ENCODE measurements at regions not wholly inside any gene's neighbourhood (a gene's known extent, or its start where the extent isn't known, plus 50 kb on each side); places are given as distances from the start of the nearest gene placed in this dataset.

DNA sequence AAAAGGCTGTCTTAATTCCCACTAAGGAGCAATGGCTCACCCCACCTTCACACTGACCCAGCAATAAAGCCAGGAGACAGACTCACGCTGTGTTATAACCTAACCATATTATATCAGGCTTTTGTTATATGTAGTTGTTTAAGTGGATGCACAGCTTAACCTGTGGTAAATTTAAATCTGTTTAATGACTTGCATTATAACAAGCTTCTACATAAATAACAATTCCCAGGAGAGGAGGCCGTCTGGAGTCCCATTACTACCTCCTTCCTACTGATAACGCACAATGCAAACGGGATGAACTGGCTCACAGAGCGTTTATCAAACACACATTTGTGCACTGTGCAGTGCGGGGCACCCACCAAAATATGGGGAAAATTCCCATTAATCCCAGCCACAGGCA is 102.1 kb upstream of the MGMT start:
- H3K4me3 ChIP-seq (ENCODE audit: low read length), result no peak overlapping the region
- TF ChIP-seq, protein P1, sequence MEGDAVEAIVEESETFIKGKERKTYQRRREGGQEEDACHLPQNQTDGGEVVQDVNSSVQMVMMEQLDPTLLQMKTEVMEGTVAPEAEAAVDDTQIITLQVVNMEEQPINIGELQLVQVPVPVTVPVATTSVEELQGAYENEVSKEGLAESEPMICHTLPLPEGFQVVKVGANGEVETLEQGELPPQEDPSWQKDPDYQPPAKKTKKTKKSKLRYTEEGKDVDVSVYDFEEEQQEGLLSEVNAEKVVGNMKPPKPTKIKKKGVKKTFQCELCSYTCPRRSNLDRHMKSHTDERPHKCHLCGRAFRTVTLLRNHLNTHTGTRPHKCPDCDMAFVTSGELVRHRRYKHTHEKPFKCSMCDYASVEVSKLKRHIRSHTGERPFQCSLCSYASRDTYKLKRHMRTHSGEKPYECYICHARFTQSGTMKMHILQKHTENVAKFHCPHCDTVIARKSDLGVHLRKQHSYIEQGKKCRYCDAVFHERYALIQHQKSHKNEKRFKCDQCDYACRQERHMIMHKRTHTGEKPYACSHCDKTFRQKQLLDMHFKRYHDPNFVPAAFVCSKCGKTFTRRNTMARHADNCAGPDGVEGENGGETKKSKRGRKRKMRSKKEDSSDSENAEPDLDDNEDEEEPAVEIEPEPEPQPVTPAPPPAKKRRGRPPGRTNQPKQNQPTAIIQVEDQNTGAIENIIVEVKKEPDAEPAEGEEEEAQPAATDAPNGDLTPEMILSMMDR (IDR thresholded peaks at IDR 0.05; ENCODE audit: insufficient read depth, low read depth, low read length, missing control alignments), result no peak
- no peak for DNase-seq (ENCODE audit: low read depth)

DNA sequence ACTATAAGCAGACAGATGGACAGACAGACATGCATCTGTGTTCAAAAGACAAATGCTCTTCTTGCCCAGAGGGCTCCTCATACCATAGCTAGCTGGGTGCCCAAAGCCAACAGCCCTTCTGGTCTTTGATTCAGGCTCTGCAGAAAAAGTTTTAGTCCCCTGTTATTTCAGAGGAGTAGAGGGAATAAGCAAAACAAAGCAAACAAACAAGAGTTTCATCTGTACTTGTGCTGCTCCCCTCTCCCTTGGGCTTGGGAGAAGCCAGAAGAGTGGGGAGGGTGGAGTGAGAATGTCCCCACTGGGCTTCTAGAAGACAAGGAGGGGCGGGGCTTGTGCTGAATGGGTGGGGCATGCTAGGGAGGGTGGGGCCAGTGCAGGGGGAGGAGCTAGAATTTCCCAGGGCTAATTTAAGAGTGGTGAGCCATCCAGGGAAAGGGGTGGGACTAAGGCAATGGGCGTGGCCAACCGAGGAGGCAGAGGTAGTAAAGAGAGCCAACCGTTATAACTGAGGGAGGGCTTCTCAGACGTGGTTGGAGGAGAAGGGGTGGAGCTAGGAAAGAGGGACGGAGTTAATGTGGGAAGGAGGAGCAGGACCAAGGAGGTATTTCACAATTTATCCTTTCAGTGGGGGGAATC is 101.2 kb upstream of the MGMT start:
- TF ChIP-seq, protein P1 (IDR thresholded peaks at IDR 0.05; ENCODE audit: insufficient read depth, low read depth, low read length, missing control alignments), result no peak
- no peak overlapping the region for H3K4me3 ChIP-seq (ENCODE audit: low read length)
- no peak for DNase-seq (ENCODE audit: low read depth)

DNA sequence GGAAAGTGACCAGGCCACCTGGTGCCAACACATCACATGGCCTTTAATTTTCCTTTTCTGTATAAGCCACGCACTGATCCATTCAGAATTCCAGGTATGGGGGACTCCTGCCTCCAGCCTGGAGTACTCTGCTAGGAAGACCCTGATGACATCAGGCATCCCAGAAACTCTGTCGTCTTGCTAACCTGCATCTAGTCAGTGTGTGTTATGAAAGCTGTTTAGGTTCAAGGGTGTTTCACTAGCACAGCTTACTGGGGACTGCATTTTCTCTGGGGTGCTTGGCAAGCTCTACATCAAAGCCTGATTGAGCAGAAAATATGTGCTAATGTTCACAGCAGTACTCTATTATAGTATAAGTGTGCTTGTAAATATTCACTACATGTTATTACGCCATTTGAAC is 100.6 kb upstream of the MGMT start:
- DNase-seq (ENCODE audit: low read depth), result no peak
- TF ChIP-seq, protein P1 (IDR thresholded peaks at IDR 0.05; ENCODE audit: insufficient read depth, low read depth, low read length, missing control alignments), result no peak
- H3K4me3 ChIP-seq (ENCODE audit: low read length), result no peak overlapping the region

DNA sequence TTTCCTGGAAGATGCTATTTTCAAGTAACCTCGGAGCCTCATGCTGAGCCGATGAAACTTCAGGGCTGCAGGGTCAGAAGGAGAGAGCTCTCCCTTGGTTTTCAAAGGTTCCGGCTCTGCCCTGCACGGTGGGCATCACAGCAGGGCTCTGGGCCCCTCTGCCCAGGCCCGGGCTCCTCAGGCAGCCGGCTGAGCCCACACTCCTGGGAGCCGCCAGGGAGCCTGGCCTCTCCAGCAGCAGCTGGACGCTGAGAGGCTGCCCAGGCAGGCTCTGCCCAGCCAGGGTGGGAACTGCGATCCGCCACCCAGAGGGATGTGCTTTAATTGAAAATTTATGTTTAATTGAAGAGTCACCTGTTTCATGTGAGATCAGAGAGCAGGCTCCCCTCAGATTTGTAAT is 97.5 kb upstream of the MGMT start:
- DNase-seq (ENCODE audit: low read depth), result no peak
- TF ChIP-seq, protein P1 (IDR thresholded peaks at IDR 0.05; ENCODE audit: insufficient read depth, low read depth, low read length, missing control alignments), result no peak
- H3K4me3 ChIP-seq (ENCODE audit: low read length), result no peak overlapping the region

DNA sequence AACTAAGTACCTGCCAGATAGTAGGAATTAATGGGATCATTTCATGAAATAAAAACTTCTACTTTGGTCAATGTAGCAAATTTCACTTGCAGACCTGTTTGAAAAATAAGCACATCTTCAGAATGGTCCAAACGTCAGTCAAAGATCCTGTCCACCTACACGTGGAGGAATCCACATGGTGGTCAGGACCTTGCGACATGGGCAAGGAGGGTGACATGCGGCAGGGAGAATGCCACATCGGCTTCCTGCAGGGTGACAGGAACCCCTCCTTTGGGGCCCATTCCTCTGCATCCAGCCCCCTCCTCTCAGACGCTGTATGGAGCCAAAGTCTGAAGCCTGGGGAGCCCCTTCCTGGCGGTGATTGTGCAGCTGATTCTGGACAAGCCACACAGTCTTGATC is 95.5 kb upstream of the MGMT start:
- H3K4me3 ChIP-seq (ENCODE audit: low read length), result no peak overlapping the region
- TF ChIP-seq, protein P1 (IDR thresholded peaks at IDR 0.05; ENCODE audit: insufficient read depth, low read depth, low read length, missing control alignments), result no peak

DNA sequence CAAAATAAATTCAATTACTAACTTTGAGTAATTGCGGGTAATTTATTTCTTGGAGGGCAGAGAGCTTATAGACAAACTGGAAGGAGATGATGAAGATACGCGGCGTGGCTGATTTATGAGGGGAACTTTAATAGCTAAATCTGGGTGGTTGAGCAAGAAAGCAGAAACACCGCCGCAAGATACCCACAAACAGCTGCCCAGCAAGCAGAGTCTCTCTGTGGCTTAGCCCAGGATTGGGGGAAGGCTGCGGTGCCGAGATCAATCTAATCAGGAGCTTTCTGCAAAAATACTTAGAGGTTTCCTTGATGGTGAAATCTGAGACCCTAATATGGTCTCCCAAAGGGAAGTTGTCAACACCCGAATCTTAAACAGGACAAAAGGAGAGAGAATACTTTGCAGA is 94.9 kb upstream of the MGMT start:
- DNase-seq (ENCODE audit: low read depth), result no peak
- no peak overlapping the region for H3K4me3 ChIP-seq (ENCODE audit: low read length)
- TF ChIP-seq, protein P1 (IDR thresholded peaks at IDR 0.05; ENCODE audit: insufficient read depth, low read depth, low read length, missing control alignments), result no peak

More for the DNA sequence above, 95.5 kb upstream of the MGMT start:
- DNase-seq (ENCODE audit: low read depth), result no peak

DNA sequence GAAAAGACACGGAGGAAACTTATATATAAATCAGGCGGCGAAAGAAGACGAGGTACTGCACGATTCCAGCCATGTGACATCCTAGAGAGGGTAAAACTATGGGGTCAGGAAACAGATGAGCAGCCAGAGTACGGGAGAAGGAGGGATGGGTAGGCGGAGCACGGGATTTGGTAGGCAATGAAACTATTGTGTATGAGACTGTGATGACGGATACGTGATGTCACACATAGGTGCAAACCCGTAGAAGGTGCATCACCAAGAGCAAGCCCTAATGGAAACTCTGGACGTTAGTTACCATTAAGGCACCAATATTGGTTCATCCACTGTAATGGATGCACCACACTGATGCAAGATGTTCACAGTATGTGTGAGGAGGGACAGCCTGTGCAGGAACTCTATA is 93.8 kb upstream of the MGMT start:
- no peak overlapping the region for H3K4me3 ChIP-seq (ENCODE audit: low read length)
- no peak for DNase-seq (ENCODE audit: low read depth)
- TF ChIP-seq, protein P1 (IDR thresholded peaks at IDR 0.05; ENCODE audit: insufficient read depth, low read depth, low read length, missing control alignments), result no peak

Measured in epithelial cell of esophagus (primary cell).